ENCODE measurements at regions not wholly inside any gene's neighbourhood (a gene's known extent, or its start where the extent isn't known, plus 50 kb on each side); places are given as distances from the start of the nearest gene placed in this dataset.

DNA sequence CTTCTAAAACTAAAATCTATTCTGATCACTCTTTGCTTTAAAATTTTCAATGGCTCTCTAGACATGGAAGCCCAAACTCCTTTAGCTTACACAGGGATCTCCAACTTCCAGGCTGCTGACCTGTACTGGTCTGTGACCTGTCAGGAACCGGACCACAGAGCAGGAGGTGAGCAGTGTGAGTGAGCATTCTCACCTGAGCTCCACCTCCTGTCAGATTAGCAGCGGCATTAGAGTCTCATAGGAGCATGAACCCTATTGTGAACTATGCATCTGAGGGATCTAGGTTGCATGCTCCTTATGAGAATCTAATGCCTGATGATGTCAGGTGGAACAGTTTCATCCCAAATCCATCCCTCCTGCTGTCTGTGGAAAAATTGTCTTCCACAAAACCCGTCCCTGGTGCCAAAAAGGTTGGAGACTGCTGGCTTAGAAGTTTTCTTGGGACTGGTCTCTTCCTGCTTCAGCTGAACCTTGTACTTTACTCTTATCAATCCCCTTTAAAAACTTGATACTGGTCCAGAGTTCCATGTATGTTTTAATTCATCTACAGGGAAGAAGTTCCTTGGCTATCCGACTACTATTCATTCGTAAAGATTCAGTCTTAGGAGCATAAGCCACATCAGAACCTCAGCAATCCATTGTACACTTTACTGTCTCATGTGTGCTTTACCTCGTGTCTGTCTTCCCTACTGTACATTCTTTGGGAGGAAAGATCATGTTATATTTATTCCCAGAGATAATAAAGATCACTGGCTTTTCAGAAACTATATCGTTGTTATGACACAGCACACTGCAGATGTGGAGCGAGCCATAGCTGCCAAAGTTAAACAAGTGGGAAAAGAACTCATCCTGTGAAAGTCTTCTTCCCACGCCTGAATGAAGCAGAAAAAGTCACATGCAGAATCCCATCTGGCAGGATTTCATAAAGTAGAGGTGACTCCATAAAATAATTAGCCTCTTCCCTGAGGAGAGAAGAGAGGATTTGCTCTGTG is 183.8 kb downstream of the LRATD1 start:
- no peak for DNase-seq (ENCODE audit: low read depth)
- H3K4me3 ChIP-seq (ENCODE audit: low read depth, low read length): no peak overlapping the region
- TF ChIP-seq, protein P1, sequence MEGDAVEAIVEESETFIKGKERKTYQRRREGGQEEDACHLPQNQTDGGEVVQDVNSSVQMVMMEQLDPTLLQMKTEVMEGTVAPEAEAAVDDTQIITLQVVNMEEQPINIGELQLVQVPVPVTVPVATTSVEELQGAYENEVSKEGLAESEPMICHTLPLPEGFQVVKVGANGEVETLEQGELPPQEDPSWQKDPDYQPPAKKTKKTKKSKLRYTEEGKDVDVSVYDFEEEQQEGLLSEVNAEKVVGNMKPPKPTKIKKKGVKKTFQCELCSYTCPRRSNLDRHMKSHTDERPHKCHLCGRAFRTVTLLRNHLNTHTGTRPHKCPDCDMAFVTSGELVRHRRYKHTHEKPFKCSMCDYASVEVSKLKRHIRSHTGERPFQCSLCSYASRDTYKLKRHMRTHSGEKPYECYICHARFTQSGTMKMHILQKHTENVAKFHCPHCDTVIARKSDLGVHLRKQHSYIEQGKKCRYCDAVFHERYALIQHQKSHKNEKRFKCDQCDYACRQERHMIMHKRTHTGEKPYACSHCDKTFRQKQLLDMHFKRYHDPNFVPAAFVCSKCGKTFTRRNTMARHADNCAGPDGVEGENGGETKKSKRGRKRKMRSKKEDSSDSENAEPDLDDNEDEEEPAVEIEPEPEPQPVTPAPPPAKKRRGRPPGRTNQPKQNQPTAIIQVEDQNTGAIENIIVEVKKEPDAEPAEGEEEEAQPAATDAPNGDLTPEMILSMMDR (IDR thresholded peaks at IDR 0.05; ENCODE audit: control insufficient read depth, extremely low read depth, insufficient read depth): no peak

DNA sequence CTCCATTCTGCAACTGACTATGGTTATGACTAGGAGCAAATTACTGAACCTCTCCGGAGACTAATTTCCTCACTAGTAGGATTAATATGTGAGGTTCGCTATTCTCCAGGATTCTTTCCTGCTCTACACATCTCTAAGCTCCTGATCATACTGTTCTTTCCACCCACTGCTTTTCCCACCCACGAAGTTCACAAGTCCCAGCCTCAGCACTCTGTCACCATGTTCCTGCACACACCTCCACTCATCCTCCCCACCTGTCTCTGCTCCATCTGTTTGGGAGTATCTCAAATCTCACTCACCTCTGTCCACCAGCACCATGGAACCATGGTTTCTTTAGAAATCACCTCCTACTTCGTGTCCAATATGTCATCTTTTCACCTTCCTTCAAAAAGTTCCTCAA is 185.3 kb downstream of the LRATD1 start:
- no peak for DNase-seq (ENCODE audit: low read depth)
- TF ChIP-seq, protein P1 (IDR thresholded peaks at IDR 0.05; ENCODE audit: control insufficient read depth, extremely low read depth, insufficient read depth): no peak
- no peak overlapping the region for H3K4me3 ChIP-seq (ENCODE audit: low read depth, low read length)

DNA sequence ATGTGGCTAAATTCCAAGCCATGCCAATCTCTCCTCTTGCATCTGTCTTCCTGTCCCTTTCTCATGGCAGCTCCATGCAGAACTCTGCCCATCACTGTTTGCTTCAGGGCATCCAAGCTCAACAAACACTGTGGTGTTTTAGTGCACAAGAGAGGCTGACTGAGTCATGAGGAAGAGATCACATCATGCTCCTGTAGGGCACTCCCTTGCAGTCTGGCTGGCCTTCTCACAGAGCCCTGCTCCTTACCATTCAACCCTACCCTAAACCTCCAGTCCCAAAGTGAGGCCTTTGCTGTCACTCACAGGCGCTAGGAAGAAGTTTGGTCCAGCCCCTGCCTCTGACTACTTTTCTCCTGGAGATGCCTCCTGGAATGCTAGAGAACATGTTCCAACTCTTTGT is 194.0 kb downstream of the LRATD1 start:
- TF ChIP-seq, protein P1 (IDR thresholded peaks at IDR 0.05; ENCODE audit: control insufficient read depth, extremely low read depth, insufficient read depth): no peak
- no peak for DNase-seq (ENCODE audit: low read depth)
- no peak overlapping the region for H3K4me3 ChIP-seq (ENCODE audit: low read depth, low read length)

DNA sequence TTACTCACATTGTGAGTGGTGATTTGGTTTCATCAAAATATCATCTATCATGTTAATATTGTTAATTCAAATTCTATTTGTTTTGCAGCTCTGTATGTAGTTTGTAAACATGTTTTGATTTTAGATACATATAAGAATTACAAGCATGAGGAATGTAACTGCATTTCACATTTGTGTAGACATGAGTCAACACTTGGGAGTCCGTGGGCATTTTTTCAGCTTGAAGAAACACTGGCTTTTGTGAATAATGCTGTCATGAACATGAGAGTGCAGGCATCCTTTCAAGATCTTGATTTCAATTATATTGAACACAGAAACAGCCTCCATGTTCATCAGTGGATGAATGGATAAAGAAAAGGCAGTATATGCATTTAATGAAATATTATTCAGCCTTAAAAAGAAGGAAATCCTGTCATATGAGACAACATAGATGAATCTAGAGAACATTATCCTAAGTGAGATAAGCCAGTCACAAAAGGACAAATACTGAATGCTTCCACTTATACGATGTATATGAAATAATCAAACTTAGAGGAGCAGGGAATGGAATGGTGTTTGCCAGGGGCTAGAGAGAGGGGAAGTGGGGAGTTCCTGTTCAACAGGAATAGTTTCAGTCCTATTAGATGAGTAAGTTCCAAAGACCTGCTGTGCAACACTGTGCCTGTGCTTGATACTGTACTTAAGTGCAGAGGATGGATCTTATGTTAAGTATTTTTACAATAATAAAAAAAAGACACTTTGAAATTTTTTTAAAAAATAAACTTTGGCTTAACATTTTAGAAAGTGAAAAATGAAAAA is 194.9 kb downstream of the LRATD1 start:
- TF ChIP-seq, protein P1 (IDR thresholded peaks at IDR 0.05; ENCODE audit: control insufficient read depth, extremely low read depth, insufficient read depth): no peak
- no peak for DNase-seq (ENCODE audit: low read depth)
- H3K4me3 ChIP-seq (ENCODE audit: low read depth, low read length): no peak overlapping the region

DNA sequence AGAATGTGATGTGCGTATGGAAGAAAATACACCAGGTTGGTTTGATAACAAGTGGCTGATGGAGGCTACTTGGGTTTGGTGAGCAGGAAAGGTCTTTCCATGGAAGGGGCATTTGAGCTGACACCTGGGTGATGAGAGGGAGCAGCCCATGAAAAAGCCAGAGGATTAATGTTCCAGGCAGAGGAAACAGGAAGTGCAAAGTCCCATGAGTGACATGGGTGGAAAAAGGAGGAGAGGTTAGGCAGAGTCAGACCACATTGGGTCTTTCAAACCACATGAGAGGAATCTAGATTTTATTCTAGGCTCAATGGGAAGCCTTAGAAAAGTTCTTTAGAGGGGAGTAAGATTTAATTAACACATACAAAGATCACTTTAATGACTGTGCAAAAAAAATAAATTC is 195.7 kb downstream of the LRATD1 start:
- no peak for DNase-seq (ENCODE audit: low read depth)
- TF ChIP-seq, protein P1 (IDR thresholded peaks at IDR 0.05; ENCODE audit: control insufficient read depth, extremely low read depth, insufficient read depth): no peak

DNA sequence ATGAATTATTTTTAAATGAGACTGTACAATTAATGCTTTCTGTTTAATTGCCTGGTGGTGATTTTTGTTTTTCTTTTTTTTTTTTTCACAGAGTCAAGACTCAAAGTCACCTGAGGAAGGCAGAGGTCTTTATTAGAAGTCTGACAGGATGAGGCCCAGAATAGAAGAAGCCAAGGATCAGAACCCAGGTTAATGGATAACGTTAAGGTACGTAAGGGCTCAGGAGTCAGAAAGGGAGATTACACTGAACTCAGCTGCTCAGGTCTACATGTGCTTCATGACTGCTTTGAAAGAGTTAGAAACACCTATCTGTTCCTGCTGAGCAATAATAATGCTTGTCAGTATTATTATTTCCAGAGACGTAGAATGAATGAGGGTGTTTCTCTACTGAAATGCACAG is 196.5 kb downstream of the LRATD1 start:
- TF ChIP-seq, protein P1 (IDR thresholded peaks at IDR 0.05; ENCODE audit: control insufficient read depth, extremely low read depth, insufficient read depth): no peak
- no peak overlapping the region for H3K4me3 ChIP-seq (ENCODE audit: low read depth, low read length)
- no peak for DNase-seq (ENCODE audit: low read depth)

More for the DNA sequence above, 195.7 kb downstream of the LRATD1 start:
- H3K4me3 ChIP-seq (ENCODE audit: low read depth, low read length): no peak overlapping the region
